OCI-LY7 (cell line): ENCODE measurements at regions not wholly inside any gene's neighbourhood (a gene's known extent, or its start where the extent isn't known, plus 50 kb on each side); places are given as distances from the start of the nearest gene placed in this dataset.

Source experiments
- BruUV-seq: library from RNA; stranded (reverse); fragments of 400-500 nt; replicated peaks from 2 replicates; lab custom pipeline; 2021; lab: Mats Ljungman, UMichigan
- CTCF ChIA-PET: fragments of 300-600 bp; sonication (Branson Sonifier 250); formaldehyde crosslinking; loops from one replicate; lab custom pipeline; 2022; ENCODE audit warnings: antibody characterized with exemption; ENCODE audit not compliant: unreplicated experiment; lab: Charles Lee
- POLR2A ChIA-PET: fragments of 300-600 bp; sonication (Branson Sonifier 250); formaldehyde crosslinking; loops from one replicate; lab custom pipeline; 2022; ENCODE audit warnings: antibody characterized with exemption; lab: Charles Lee
- DNase-seq: peaks from one replicate; pipeline ENCODE4 v3.0.0-alpha.2; 2015; ENCODE audit warnings: low spot score
- H2AFZ ChIP-seq: fragments of 200-600 bp; sonication (generic), shearing (Covaris generic); 2 replicates; pipeline ENCODE4 v1.6.1; 2014; ENCODE audit warnings: mild to moderate bottlenecking, antibody characterized with exemption, low read length, moderate library complexity
- H3K27ac ChIP-seq: fragments of 200-600 bp; sonication (generic); 2 replicates; pipeline ENCODE4 v1.5.1; 2014; ENCODE audit warnings: mixed run types, low read depth, mild to moderate bottlenecking, moderate library complexity, low read length, inconsistent platforms; ENCODE audit not compliant: poor library complexity, severe bottlenecking
- H3K36me3 ChIP-seq: fragments of 200-600 bp; sonication (generic); 2 replicates; pipeline ENCODE4 v1.6.1; 2014; ENCODE audit warnings: mild to moderate bottlenecking, antibody characterized with exemption, low read length, moderate library complexity, mixed read lengths; ENCODE audit not compliant: insufficient read depth
- H3K4me1 ChIP-seq: fragments of 200-600 bp; sonication (generic); 2 replicates; pipeline ENCODE4 v1.5.1; 2014; ENCODE audit warnings: mild to moderate bottlenecking, low read length; ENCODE audit not compliant: insufficient read depth, poor library complexity, severe bottlenecking
- H3K4me2 ChIP-seq: fragments of 200-600 bp; sonication (generic); 2 replicates; pipeline ENCODE4 v1.6.1; 2014; ENCODE audit warnings: mild to moderate bottlenecking, low read length
- H3K4me3 ChIP-seq: fragments of 200-600 bp; sonication (generic); 2 replicates; pipeline ENCODE4 v1.5.1; 2014; ENCODE audit warnings: mild to moderate bottlenecking, low read depth, low read length; ENCODE audit not compliant: poor library complexity, severe bottlenecking
- H3K79me2 ChIP-seq: fragments of 200-600 bp; sonication (generic); 2 replicates; pipeline ENCODE4 v1.6.1; 2016; ENCODE audit warnings: low read depth, mild to moderate bottlenecking, low read length, moderate library complexity, mixed read lengths; ENCODE audit not compliant: insufficient read depth
- H3K9me2 ChIP-seq: fragments of 200-600 bp; sonication (generic); 2 replicates; pipeline ENCODE4 v1.6.1; 2016; ENCODE audit warnings: mild to moderate bottlenecking, low read length, mixed read lengths; ENCODE audit not compliant: insufficient read depth
- H3K9me3 ChIP-seq: fragments of 200-600 bp; sonication (generic); 2 replicates; pipeline ENCODE4 v1.6.1; 2014; ENCODE audit warnings: mild to moderate bottlenecking, mixed run types, low read length, mixed read lengths
- H4K20me1 ChIP-seq: fragments of 200-600 bp; sonication (generic); 2 replicates; pipeline ENCODE4 v1.6.1; 2014; ENCODE audit warnings: mild to moderate bottlenecking, antibody characterized with exemption, low read length, moderate library complexity, mixed read lengths; ENCODE audit not compliant: insufficient read depth
- EZH2phosphoT487 ChIP-seq: fragments of 200-600 bp; sonication (generic); IDR thresholded peaks from 2 replicates; pipeline ENCODE4 v1.6.1; 2018; ENCODE audit warnings: low read depth, borderline replicate concordance, mild to moderate bottlenecking, mixed run types, antibody characterized with exemption, low read length, moderate library complexity, mixed read lengths
- intact Hi-C: fragments of 100-400 bp; cut with micrococcal nuclease; formaldehyde crosslinking; loops from one replicate; pipeline ENCODE4 v1.10.0; 2022; ENCODE audit not compliant: unreplicated experiment
- TF ChIP-seq, protein P1 (sequence below): fragments of 200-600 bp; sonication (generic); conservative IDR thresholded peaks from 2 replicates; pipeline ENCODE4 v1.5.1; 2014; ENCODE audit warnings: mild to moderate bottlenecking, antibody characterized with exemption, low read length, moderate library complexity, mixed read lengths

DNA sequence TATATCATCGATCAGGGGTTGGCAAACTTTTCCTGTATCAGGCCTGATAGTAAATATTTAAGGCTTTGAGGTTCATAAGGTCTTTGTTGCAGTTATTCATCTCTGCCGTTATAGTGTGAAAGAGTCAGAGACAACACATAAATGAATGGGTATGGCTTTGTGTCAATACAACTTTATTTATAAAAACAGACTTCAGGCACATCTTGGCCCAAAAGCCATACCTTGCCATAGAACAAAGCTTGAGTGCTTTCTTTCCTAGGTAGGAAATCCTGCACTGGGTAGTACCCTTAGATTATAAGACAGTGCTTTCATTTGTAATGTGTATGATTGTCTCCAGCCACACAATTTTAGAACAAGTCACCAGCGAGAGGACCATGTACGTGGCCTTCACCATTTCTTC lies 58.9 kb upstream of the MAGI1 start:
- ChIA-PET CTCF (no interaction called here), POLR2A (no interaction called here)
- H3K36me3 ChIP-seq = no peaks in the 10 kb centered on the region
- H4K20me1 ChIP-seq = no peaks in the 10 kb centered on the region
- H3K79me2 ChIP-seq = no peaks in the 10 kb centered on the region
- intact Hi-C loops = no loop called here
- H3K4me3 ChIP-seq = no peak overlapping the region
- no TSS peak for BruUV-seq
- no peak for DNase-seq
- no peak overlapping the region for H3K4me2 ChIP-seq
- H3K4me1 ChIP-seq = no peaks in the 10 kb centered on the region
- TF ChIP-seq, protein P1, sequence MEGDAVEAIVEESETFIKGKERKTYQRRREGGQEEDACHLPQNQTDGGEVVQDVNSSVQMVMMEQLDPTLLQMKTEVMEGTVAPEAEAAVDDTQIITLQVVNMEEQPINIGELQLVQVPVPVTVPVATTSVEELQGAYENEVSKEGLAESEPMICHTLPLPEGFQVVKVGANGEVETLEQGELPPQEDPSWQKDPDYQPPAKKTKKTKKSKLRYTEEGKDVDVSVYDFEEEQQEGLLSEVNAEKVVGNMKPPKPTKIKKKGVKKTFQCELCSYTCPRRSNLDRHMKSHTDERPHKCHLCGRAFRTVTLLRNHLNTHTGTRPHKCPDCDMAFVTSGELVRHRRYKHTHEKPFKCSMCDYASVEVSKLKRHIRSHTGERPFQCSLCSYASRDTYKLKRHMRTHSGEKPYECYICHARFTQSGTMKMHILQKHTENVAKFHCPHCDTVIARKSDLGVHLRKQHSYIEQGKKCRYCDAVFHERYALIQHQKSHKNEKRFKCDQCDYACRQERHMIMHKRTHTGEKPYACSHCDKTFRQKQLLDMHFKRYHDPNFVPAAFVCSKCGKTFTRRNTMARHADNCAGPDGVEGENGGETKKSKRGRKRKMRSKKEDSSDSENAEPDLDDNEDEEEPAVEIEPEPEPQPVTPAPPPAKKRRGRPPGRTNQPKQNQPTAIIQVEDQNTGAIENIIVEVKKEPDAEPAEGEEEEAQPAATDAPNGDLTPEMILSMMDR = no peak
- no peak for TF ChIP-seq EZH2phosphoT487
- H3K9me3 ChIP-seq = no peaks in the 10 kb centered on the region
- no peaks in the 10 kb centered on the region for H3K9me2 ChIP-seq
- no peak overlapping the region for H3K27ac ChIP-seq
- H2AFZ ChIP-seq = no peak overlapping the region

DNA sequence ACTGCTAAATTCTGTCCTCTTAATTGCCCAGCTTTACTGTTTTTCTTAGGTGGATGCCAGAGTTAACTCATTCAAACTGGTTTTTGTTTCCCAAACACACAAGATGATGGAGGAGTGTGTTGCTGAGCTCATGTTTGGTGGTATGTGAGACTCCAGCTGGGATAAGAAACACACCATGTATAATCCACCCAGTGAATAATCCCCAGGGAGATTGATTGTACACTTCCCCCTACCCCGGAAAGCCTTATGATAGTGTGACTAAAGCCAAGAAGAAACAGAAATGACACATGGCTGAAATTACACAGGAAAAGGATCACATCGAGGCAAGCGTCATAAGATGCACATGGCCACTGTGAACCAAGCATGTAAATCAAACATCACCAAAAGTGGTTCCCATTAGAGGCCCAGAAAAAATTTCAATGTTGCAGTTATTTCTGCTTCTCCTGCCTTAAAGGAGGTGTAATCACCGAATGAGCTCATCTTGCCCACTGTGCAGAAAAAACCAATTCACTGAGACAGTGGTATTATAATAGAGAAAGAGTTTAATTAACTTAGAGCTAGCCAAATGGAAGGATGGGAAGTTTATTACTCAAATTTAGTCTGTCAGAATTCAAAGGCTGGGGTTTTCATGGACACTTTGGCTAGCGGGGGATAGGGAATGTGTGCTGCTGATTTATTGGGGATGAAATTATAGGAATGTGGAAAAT lies 56.7 kb upstream of the MAGI1 start:
- Histone ChIP-seq H3K4me3 (no peak overlapping the region), H3K4me1 (no peaks in the 10 kb centered on the region), H2AFZ (no peak overlapping the region), H3K27ac (no peak overlapping the region), H3K79me2 (no peaks in the 10 kb centered on the region), H3K4me2 (no peak overlapping the region), H3K9me2 (no peaks in the 10 kb centered on the region), H4K20me1 (no peaks in the 10 kb centered on the region), H3K9me3 (no peaks in the 10 kb centered on the region), H3K36me3 (no peaks in the 10 kb centered on the region)
- no peak for DNase-seq
- POLR2A ChIA-PET = no interaction called here
- no TSS peak for BruUV-seq
- no peak for TF ChIP-seq EZH2phosphoT487
- TF ChIP-seq, protein P1 = no peak
- intact Hi-C loops = no loop called here
- CTCF ChIA-PET = no interaction called here

DNA sequence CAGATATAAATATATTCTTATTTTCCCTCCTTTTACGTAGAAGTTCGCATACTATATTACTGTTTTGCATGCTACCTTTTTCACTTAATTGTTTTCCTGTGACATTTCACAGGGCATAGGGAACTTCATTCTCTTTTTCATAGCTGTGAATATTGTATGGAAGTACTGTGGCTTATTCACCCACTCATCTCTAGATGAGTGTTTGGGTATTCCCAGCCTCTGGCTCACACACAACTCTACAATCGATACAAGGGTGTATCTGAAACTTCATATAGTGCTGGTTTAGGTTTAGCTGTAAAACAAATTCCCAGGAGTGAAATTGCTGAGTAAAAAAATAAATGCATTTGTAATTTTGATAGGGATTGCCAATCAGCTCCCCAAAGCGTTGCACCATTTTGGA lies 55.3 kb upstream of the MAGI1 start:
- no peak overlapping the region for H3K27ac ChIP-seq
- ChIA-PET CTCF (no interaction called here), POLR2A (interaction anchor here (0.5 to 0.8 kb wide), 2 partner anchors 62 to 761 kb away, joined by 3 read pairs; no protein-coding TSS in a partner anchor)
- no peaks in the 10 kb centered on the region for H3K9me3 ChIP-seq
- H3K4me3 ChIP-seq = no peak overlapping the region
- intact Hi-C loops = no loop called here
- no TSS peak for BruUV-seq
- H3K9me2 ChIP-seq = no peaks in the 10 kb centered on the region
- no peak for TF ChIP-seq EZH2phosphoT487
- TF ChIP-seq, protein P1 = no peak
- H3K79me2 ChIP-seq = no peaks in the 10 kb centered on the region
- H2AFZ ChIP-seq = no peak overlapping the region
- DNase-seq = no peak
- H3K4me2 ChIP-seq = no peak overlapping the region
- H3K36me3 ChIP-seq = no peaks in the 10 kb centered on the region
- no peaks in the 10 kb centered on the region for H4K20me1 ChIP-seq
- H3K4me1 ChIP-seq = no peaks in the 10 kb centered on the region
